H9 (cell line): ENCODE measurements at regions not wholly inside any gene's neighbourhood (a gene's known extent, or its start where the extent isn't known, plus 50 kb on each side); places are given as distances from the start of the nearest gene placed in this dataset.

Experiments
- DNase-seq: peaks from one replicate; pipeline ENCODE4 v3.0.0-alpha.2; 2017
- H2AFZ ChIP-seq: one replicate; pipeline ENCODE4 v1.6.1; 2013; ENCODE audit warnings: mild to moderate bottlenecking, low read length, control low read depth, moderate library complexity
- H2AK5ac ChIP-seq: 2 replicates; pipeline ENCODE4 v1.6.1; 2013; ENCODE audit warnings: low read length, control low read depth, mixed read lengths; ENCODE audit not compliant: insufficient read length
- H2BK120ac ChIP-seq: one replicate; pipeline ENCODE4 v1.6.1; 2013; ENCODE audit warnings: low read depth, mild to moderate bottlenecking, low read length, control low read depth, inconsistent platforms; ENCODE audit not compliant: poor library complexity, severe bottlenecking
- H2BK12ac ChIP-seq: 2 replicates; pipeline ENCODE4 v1.6.1; 2013; ENCODE audit warnings: low read length, control low read depth, mixed read lengths, low read depth; ENCODE audit not compliant: insufficient read length
- H2BK15ac ChIP-seq: 2 replicates; pipeline ENCODE4 v1.6.1; 2013; ENCODE audit warnings: low read depth, low read length, control low read depth
- H2BK20ac ChIP-seq: one replicate; pipeline ENCODE4 v1.6.1; 2013; ENCODE audit warnings: low read depth, mild to moderate bottlenecking, low read length, control low read depth, inconsistent platforms; ENCODE audit not compliant: poor library complexity, severe bottlenecking
- H2BK5ac ChIP-seq: 2 replicates; pipeline ENCODE4 v1.6.1; 2013; ENCODE audit warnings: low read length, control low read depth, mixed read lengths; ENCODE audit not compliant: insufficient read length
- H3K14ac ChIP-seq: 2 replicates; pipeline ENCODE4 v1.6.1; 2013; ENCODE audit warnings: low read length, control low read depth; ENCODE audit not compliant: insufficient read depth
- H3K18ac ChIP-seq: 2 replicates; pipeline ENCODE4 v1.6.1; 2013; ENCODE audit warnings: low read depth, mild to moderate bottlenecking, mixed read lengths, low read length, control low read depth; ENCODE audit not compliant: insufficient read length
- H3K23ac ChIP-seq: 2 replicates; pipeline ENCODE4 v1.6.1; 2013; ENCODE audit warnings: low read length, control low read depth, mixed read lengths, low read depth; ENCODE audit not compliant: insufficient read length
- H3K23me2 ChIP-seq: 2 replicates; pipeline ENCODE4 v1.6.1; 2013; ENCODE audit warnings: low read depth, mild to moderate bottlenecking, mixed read lengths, low read length, control low read depth; ENCODE audit not compliant: insufficient read length, poor library complexity, severe bottlenecking
- H3K27ac ChIP-seq: 2 replicates; pipeline ENCODE4 v1.5.1; 2013; ENCODE audit warnings: low read length, control low read depth, mixed read lengths, low read depth; ENCODE audit not compliant: insufficient read length
- H3K27me3 ChIP-seq: 2 replicates; pipeline ENCODE4 v1.6.1; 2013; ENCODE audit warnings: low read length, control low read depth, inconsistent platforms; ENCODE audit not compliant: insufficient read depth
- H3K4ac ChIP-seq: 2 replicates; pipeline ENCODE4 v1.6.1; 2013; ENCODE audit warnings: low read depth, mild to moderate bottlenecking, control low read depth, inconsistent platforms, low read length, moderate library complexity
- H3K4me1 ChIP-seq: 2 replicates; pipeline ENCODE4 v1.6.1; 2013; ENCODE audit warnings: low read length, control low read depth, inconsistent platforms; ENCODE audit not compliant: insufficient read depth
- H3K4me2 ChIP-seq: 2 replicates; pipeline ENCODE4 v1.6.1; 2013; ENCODE audit warnings: low read length, control low read depth, mixed read lengths; ENCODE audit not compliant: insufficient read length, insufficient read depth
- H3K56ac ChIP-seq: 2 replicates; pipeline ENCODE4 v1.6.1; 2013; ENCODE audit warnings: low read depth, mild to moderate bottlenecking, mixed read lengths, low read length, control low read depth; ENCODE audit not compliant: insufficient read length
- H3K79me1 ChIP-seq: 2 replicates; pipeline ENCODE4 v1.6.1; 2013; ENCODE audit warnings: low read depth, mild to moderate bottlenecking, moderate library complexity, low read length, control low read depth, inconsistent platforms; ENCODE audit not compliant: insufficient read depth, poor library complexity, severe bottlenecking
- H3K79me2 ChIP-seq: 2 replicates; pipeline ENCODE4 v1.6.1; 2013; ENCODE audit warnings: low read length, control low read depth, inconsistent platforms; ENCODE audit not compliant: insufficient read depth
- H3K9ac ChIP-seq: 2 replicates; pipeline ENCODE4 v1.6.1; 2013; ENCODE audit warnings: low read length, control low read depth, mixed read lengths; ENCODE audit not compliant: insufficient read length; ENCODE audit errors: extremely low read depth
- H3K9me3 ChIP-seq: one replicate; pipeline ENCODE4 v1.6.1; 2013; ENCODE audit warnings: low read depth, low read length, inconsistent platforms; ENCODE audit not compliant: control insufficient read depth
- H3T11ph ChIP-seq: one replicate; pipeline ENCODE4 v1.6.1; 2013; ENCODE audit warnings: mild to moderate bottlenecking, low read length, control low read depth, inconsistent platforms
- H4K20me1 ChIP-seq: one replicate; pipeline ENCODE4 v1.6.1; 2013; ENCODE audit not compliant: control insufficient read depth, insufficient read length, insufficient read depth
- H4K5ac ChIP-seq: 2 replicates; pipeline ENCODE4 v1.6.1; 2013; ENCODE audit warnings: low read depth, mild to moderate bottlenecking, mixed read lengths, low read length, control low read depth; ENCODE audit not compliant: insufficient read length
- H4K8ac ChIP-seq: replicated peaks from 2 replicates; pipeline ENCODE4 v1.6.1; 2013; ENCODE audit warnings: low read length, control low read depth, mixed read lengths, low read depth; ENCODE audit not compliant: insufficient read length
- H4K91ac ChIP-seq: 2 replicates; pipeline ENCODE4 v1.6.1; 2013; ENCODE audit warnings: low read depth, mild to moderate bottlenecking, moderate library complexity, mixed read lengths, low read length, control low read depth; ENCODE audit not compliant: insufficient read length
- H3K27ac Mint-ChIP-seq, 3 experiments: 2 replicates in 2 of 3; 3 replicates in 1 of 3; pipeline ENCODE4 v1.8.0; 2020 to 2021; ENCODE audit warnings: mixed read lengths in 3 of 3, mild to moderate bottlenecking in 1 of 3, moderate library complexity in 1 of 3
- H3K27me3 Mint-ChIP-seq: 2 replicates; pipeline ENCODE4 v1.8.0; 2021; ENCODE audit warnings: low read depth, mild to moderate bottlenecking, moderate library complexity, mixed read lengths
- H3K36me3 Mint-ChIP-seq, 3 experiments: 2 replicates in 2 of 3; 3 replicates in 1 of 3; pipeline ENCODE4 v1.8.0; 2020 to 2021; ENCODE audit warnings: low read depth in 3 of 3, mixed read lengths in 3 of 3; ENCODE audit not compliant: insufficient read depth in 1 of 3
- H3K4me1 Mint-ChIP-seq, 2 experiments: 2 replicates each; pipeline ENCODE4 v1.8.0; 2020; ENCODE audit warnings: mixed read lengths in 2 of 2
- H3K4me3 Mint-ChIP-seq, 2 experiments: 2 replicates in 1 of 2; 3 replicates in 1 of 2; pipeline ENCODE4 v1.8.0; 2020 to 2021; ENCODE audit warnings: mild to moderate bottlenecking in 2 of 2, mixed read lengths in 2 of 2, moderate library complexity in 1 of 2
- H3K9me3 Mint-ChIP-seq, 2 experiments: 2 replicates in 1 of 2; 3 replicates in 1 of 2; pipeline ENCODE4 v1.8.0; 2020; ENCODE audit warnings: mild to moderate bottlenecking in 2 of 2, mixed read lengths in 2 of 2, moderate library complexity in 1 of 2
- WGBS: extraction: QIAGEN DNeasy Blood & Tissue Kit; methylation state at CpG from one replicate; pipeline ENCODE4 v1.1.7; 2013; ENCODE audit warnings: missing lambda C conversion rate, low lambda C conversion rate, mixed read lengths; ENCODE audit not compliant: insufficient read length; ENCODE audit errors: extremely low coverage; 5-methylcytosine and 5-hydroxymethylcytosine counted together
- TF ChIP-seq, protein P1 (sequence below): fragments of 200-600 bp; sonication (generic); conservative IDR thresholded peaks from 3 replicates; pipeline ENCODE4 v1.8.0; 2021; ENCODE audit warnings: antibody characterized with exemption, mild to moderate bottlenecking

DNA sequence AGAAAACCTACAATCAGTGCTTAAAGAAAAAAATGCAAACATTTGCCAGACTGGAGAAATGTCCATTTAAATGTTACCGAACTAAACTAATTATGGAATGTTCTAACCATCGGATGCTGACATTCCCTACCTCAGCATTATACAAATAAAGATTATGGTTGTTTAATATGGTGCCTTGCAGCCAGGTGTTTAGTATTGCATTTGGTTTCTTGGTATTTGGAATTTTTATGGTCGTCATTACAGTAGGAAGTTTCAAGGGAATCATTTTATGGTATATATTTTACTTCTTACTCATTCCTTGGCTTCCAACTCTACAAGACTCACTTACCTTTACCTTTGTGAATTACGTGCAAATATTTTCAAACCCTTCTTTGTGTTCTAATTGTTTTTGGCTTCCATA, 103.1 kb upstream of the PNPLA4 start:
- Histone ChIP-seq H4K20me1 (no peaks in the 10 kb centered on the region), H3K4me1 (peaks cover 5% of the 10 kb centered on the region), H2BK20ac (no peak overlapping the region), H3T11ph (no peak overlapping the region), H4K8ac (no peak overlapping the region), H2BK12ac (no peak overlapping the region), H2AK5ac (no peak overlapping the region), H3K14ac (no peak overlapping the region), H2AFZ (no peak overlapping the region), H3K27ac (no peak overlapping the region), H3K23ac (no peak overlapping the region), H3K79me1 (no peaks in the 10 kb centered on the region), H2BK120ac (no peak overlapping the region), H3K18ac (no peak overlapping the region), H3K4ac (no peak overlapping the region), H3K79me2 (no peaks in the 10 kb centered on the region; the same call in 1 of the 2 replicates), H2BK15ac (no peak overlapping the region), H3K56ac (no peak overlapping the region), H3K9me3 (no peaks in the 10 kb centered on the region), H4K5ac (no peak overlapping the region), H4K91ac (no peak overlapping the region), H2BK5ac (no peak overlapping the region), H3K4me2 (no peak overlapping the region), H3K27me3 (no peaks in the 10 kb centered on the region), H3K9ac (no peak overlapping the region), H3K23me2 (no peaks in the 10 kb centered on the region)
- Mint-ChIP-seq H3K27me3 (no peaks in the 10 kb centered on the region), H3K9me3 (peaks cover 6 to 10% of the 10 kb centered on the region in 2 experiments; a peak in 3 of 5 replicates), H3K36me3 (peaks cover 0 to 11% (median 3%) of the 10 kb centered on the region in 3 experiments; a peak in 3 of 7 replicates), H3K4me3 (no peak overlapping the region), H3K4me1 (peaks cover 26 to 33% of the 10 kb centered on the region in 2 experiments), H3K27ac (no peak overlapping the region)
- no CpG with 5 or more reads among the region's 4 CpGs for WGBS
- DNase-seq: no peak
- TF ChIP-seq, protein P1, sequence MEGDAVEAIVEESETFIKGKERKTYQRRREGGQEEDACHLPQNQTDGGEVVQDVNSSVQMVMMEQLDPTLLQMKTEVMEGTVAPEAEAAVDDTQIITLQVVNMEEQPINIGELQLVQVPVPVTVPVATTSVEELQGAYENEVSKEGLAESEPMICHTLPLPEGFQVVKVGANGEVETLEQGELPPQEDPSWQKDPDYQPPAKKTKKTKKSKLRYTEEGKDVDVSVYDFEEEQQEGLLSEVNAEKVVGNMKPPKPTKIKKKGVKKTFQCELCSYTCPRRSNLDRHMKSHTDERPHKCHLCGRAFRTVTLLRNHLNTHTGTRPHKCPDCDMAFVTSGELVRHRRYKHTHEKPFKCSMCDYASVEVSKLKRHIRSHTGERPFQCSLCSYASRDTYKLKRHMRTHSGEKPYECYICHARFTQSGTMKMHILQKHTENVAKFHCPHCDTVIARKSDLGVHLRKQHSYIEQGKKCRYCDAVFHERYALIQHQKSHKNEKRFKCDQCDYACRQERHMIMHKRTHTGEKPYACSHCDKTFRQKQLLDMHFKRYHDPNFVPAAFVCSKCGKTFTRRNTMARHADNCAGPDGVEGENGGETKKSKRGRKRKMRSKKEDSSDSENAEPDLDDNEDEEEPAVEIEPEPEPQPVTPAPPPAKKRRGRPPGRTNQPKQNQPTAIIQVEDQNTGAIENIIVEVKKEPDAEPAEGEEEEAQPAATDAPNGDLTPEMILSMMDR: no peak
